CD4-positive, alpha-beta T cell treated with Interleukin-4 for 1 hour (primary cell): ENCODE measurements at regions not wholly inside any gene's neighbourhood (a gene's known extent, or its start where the extent isn't known, plus 50 kb on each side); places are given as distances from the start of the nearest gene placed in this dataset.

Experiments used
- DNase-seq, 2 donors: peaks; one replicate each; pipeline ENCODE4 v3.0.0-alpha.2; 2020 to 2022

DNA sequence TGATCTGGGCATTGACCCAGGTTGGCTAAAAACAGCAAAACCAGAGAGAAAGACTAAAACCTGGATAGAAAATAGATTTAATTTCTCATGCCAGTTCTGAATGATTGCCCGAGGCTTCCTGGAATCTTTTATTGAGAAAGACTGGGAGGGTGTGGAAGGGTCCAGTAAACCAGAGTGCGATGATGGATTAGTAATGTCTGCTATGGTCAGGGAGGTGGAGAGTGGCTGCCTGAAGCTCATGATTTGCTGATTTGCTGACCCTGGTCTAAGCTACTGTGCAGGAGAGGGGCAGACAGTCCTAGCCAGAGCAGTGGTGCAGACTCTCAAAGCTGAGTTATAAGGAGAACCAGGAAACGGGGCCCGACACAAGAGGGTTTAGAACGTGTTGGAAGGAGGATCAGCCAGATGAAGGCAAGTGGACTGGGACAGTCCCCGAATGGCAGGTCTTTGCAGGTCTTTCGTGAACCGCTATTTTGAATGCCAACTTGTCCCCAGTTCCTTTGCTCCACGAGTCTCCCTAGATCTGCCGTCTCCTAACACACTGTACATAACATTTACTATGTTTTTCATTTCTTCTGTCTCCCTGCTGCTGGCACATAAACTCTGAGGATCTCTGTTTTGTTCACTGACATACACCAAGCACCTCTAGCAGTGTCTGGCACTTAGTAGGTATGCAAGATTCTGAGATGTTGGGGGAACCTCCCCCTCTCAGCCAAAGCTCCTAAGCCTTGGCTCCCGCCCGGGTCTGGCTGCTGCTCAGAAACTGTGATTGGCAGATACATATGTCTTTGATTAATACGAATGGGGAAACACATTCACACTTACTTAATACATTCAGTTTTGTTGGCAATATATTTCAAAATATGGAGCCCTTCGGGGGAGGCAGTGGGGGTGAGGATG lies 237.3 kb upstream of the TNRC6C start:
- DNase-seq: no peak

DNA sequence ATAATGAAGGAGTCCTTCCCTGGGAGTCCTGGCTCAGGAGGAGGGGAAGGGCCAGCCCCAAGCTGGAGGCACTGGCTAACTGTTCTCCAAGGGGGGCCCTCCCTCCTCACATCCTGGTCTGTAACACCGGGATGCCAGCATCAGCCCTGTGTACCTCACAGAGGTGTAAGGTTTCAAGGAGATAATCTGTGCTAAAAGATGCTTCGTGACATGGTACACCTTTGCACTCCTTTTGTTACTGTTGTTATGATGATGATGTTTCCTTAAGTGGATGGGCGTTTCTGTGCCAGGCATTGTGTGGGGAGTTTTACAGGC lies 236.7 kb upstream of the TNRC6C start:
- no peak for DNase-seq

DNA sequence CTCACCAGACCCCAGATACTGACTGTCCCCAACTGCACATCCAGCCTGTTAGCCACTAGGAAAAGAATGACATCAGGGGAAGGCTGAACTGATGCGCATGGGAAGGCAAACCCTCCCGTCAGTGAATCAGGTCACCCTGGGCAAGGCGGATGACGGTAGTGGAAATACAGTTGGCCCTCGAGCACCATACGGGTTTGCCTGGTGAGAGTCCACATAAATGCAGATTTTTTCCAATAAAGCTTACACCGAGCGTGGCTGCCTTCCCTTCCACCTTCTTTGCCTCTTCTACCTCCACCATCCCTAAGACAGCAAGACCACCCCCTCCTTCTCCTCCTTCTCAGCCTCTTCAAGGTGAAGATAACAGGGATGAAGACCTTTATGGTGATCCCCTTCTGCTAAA lies 236.1 kb upstream of the TNRC6C start:
- DNase-seq: no peak

DNA sequence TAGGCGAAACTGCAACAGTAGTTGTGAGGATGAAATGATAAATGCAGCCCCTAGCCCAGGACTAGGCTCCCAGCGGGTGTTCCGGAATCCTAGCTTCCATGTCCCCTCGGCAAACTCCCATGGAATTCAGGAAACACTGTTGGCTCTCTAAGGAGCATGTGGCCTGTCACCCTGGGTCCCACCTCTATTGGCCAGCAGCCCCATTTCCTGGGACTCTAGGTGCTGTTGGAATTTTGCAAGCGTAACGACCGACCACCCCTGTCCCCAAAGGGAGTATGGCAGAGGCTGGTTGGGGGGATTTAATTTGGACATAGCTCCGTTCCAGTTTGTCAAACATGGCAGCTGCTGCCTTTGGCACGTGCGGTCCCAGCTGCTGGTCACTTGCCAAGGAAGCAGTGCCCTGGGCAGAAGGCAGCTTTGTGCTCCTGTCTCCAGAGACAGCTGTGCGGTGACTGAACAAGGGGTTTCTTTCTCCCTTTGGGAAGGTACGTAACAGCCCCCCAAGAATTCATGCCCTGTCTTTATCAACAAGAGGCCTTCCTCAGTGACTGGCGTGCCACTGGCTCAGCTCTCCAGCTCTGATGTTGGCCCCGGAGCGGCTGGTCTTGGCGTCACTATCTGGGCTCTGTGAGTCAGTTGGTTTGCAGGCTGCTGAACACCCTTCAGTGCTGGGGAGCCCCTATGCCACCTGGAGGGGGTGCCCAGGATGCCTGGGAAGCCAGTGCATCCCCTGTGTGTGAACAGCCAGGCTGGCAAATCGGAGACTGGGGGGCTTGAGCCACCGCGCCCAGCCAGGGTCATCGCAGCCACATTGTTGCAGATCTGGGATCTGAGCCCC lies 235.2 kb upstream of the TNRC6C start:
- no peak for DNase-seq

DNA sequence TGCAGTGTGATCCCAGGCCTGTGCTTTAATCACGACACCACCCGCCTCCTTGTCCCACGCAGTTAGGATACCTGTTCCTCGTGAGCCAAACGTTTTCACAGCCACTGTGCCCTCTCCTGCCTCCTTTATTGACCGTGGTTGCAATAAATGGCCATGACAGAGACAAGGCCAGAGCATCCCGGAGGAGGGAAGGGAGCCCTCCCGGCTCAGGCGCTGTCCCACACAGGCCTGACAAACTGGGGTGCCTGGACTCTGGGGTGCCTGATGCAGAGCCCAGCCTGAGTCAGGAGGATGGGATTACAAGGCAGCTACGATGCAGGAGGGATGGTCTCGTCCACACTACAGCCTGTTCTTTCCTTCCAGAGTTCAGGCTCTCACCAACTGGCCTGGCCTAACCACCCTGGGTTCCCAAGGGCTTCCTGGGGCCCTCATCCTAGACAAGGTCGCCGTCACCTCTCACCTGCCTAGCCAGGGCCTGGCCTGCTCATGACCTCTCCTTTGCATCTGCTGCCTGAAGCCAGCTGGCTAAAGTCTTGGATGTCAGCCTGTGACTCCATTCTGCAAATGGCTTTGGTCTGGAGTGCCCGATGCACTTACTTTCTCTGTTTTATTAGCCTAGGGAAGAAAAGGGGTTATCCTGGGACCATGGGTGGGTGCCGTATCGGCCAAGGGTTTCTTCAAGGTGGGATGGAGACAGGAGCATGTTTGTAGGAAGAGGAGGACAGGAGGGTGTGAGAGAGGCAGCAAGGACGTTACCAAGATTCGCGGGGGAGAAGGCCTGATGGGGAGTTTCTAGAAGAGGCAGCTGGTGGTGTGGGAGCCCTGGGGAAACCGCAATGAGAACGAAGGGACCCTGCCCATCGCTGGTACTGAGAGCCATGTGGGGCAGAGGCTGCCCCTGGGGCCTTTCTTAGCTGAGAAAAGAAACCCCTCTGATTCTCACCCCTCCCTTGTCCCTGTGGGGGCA lies 234.3 kb upstream of the TNRC6C start:
- DNase-seq: no peak

DNA sequence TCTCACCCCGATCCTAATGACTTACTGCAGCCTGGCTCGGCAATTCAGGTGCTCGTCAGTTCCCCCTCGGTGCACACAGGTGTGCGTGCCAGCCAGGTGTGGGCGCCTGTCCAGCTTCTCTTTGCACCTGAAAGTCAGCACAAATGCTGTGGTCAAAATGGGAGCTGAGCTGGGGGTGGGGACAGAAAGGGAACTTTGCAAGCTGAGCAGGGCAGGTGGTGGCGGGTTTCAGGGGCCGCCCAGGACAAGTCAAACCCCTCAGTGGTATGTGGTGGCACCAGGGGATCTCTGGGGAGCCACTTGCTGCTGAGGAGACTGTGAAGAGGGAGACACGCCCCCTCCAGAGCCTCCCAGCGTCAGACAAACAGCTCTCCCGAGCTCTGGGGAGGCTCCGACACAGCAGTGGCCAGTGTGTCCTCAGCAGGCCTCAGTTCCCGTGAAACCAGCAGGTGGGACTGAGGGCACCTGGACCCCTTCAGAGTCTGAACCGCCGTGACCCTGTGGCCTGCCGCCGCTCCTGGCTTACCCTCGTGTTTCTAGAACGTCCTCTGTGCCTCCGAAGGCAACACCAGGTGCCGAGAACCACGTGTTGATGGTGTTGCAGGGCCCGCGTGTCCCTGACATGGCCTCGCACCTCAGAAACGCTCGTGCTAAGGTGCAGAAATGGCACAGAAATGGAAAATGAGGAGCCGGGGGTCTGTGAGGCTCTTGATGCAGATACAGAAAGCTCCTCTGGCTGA lies 233.5 kb upstream of the TNRC6C start:
- no peak for DNase-seq

DNA sequence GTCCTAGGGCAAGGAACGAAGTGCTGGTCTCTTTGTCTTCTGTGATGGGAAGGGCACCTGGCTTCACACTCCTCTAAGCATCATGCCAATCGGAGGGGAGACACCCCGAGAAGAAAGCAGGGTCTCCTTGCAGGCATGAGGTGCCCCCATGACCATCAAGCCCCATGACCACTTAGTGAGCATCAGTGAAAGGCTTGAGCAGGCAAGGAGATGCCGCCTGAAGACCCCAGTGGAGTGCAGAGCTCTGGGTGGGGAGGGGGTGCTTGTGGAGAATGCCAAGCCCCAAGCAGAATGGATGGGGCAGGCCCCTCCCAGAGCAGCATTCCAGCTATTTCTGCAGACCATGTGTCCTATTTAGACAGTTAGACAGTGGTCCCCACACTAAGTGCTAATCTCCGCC lies 232.7 kb upstream of the TNRC6C start:
- no peak for DNase-seq

- DNase-seq: no peak
These were observed 231.9 kb upstream of the TNRC6C start for GRCh38 chr17:77726549-77727006.

DNA sequence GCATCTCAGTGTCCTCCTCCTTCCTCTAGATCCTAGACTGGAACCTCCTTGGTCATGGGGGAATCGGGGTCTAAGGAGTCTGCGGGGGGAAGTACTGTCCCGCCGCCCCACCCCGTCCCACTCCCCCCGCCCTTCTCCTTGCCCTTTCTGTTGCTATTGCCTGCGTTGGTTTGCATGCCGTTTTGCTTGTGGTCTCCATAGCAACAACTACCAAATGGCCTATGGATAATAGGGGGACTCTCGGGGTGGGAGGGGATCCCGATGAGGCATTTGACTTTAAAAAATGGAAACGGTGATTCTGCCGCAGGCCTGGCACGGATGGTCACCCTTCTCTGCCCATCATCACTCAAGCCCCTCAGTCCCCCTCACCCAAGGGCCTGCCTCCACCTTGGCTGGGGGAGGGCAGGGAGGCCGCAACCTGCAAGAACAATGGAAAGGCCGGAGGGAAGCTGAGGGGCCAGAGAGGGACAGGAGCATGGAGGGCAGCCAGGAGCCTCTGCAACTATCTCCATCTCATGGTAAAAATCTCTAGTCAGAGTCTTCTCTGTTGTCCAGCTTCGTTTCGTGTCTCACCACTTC lies 231.4 kb upstream of the TNRC6C start:
- DNase-seq: no peak

DNA sequence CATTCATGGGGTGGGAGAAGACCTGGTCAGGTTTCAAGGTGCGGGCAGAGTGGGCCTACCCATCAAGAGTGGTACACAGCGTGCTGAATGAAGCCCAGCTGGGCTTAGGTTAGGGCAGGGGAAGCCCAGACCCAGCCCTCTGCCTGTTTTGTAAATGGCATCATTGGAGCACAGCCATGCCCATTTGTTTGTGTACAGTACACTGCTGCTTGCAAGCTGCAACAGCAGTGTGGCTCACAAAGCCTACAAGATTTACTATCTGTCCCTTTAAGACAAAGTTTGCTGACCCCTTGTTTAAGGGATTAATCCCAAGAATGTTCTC lies 230.1 kb upstream of the TNRC6C start:
- DNase-seq: no peak

DNA sequence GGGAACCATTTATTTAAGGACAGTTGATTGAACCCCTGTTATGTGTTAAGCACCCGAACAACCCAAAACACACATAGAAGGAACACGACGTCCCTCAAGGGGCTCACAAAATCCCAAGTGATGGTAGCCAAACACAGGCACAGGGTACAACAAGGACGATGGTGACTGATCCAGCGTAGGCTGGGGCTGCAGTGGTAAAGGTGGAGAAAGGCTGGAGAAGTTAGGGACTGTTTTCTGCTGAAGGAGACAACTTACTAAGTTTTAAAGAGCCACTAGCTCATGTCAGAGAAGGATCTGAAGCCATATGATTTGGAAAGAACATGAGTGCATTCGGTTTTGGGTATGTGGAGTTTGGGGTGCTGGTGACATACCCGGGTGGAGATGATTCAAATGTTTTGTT lies 229.6 kb upstream of the TNRC6C start:
- DNase-seq: no peak

DNA sequence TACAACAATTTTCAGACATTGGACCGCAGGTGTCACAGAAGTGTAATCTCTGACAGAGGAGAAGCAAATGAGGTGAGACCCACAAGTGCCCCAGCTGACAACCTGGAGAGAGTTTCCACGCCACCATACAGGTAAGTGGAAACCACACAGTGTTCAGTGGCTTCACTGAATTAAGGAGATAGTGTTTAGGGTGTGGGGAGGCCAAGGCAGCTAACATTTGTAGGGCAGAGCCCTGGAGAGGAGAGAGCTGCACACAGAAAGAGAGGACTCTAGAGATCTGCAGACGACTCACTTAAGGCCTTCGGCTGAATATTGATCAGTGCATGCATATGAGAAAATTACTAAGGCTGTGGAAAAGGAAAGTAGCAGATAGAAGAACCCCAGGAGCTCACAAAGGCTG lies 228.9 kb upstream of the TNRC6C start:
- DNase-seq: no peak

DNA sequence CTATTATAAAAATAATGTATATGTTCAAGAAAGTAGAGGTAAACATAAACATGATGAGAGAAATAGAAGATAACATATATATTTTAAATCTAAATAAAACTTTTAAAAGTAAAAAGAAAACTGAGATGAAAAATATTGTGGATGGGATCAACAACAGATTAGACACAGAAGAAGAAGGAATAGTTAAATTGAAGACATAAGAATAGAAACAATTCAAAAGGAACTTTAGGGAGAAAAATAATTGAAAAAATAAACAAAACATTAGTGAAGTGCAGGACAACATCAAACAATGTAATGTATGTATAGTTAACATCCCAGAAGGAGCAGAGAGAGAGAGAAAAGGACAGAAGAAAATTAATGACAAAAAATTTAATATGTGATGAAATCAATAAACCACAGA lies 228.1 kb upstream of the TNRC6C start:
- DNase-seq: no peak

- DNase-seq: no peak
These were observed 224.8 kb upstream of the TNRC6C start for GRCh38 chr17:77733576-77734296.

GRCh38 chr17:77734371-77735080 lies 224.0 kb upstream of the TNRC6C start:
- DNase-seq: no peak

DNA sequence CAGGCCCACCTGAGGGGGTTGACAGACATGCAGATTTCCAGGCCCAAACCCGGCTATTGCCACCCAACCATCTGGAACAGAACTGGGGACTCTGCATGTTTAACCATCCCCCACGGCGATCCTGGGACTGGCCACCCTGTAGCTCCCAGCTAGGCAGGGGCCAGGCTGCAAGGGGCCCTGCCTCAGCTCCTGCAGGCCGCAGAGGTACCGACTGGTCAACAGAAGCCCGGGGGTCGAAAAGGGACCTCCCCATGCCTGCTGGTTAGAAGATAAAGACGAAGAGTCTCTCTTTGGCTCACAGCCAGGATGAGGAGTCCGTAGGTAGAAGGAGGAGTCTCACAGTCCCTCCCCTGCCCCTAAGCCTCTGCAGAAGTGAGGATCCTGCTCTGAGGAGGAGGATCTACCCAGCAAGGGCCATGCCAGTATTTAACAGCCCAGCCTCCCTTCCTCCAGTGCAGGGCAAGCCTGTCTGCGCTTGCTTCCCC lies 223.4 kb upstream of the TNRC6C start:
- DNase-seq: no peak

DNA sequence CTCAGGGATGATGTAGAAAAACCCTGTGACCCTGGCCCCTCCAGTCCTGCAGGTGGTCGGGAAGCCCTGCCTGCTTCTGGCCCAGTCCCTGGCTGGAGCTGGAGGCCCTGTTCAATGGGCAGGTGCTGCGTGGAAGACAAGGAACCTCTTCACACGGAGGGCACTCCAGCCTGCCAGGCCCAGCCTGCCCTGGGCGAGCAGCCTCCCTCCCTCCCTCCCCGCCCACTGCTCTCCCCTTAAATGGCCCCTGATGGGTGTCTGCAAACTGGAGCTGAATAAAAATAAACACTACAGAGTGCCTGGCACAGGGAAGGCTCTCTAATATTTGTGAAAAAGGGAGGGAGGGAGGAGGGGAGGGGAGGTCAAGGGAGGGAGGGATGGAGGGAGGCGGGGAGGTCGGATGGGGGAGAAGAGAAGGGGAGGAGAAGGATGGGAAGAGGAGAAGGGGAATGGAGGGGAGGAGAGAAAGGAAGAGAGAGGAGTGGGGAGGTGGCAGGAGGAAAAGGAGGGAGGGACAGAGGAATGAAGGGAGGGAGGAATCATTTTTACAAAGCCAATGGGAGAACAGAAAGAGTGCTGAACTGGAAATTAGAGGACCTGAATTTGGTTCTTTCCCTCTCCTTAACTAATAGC lies 222.8 kb upstream of the TNRC6C start:
- no peak for DNase-seq

GRCh38 chr17:77736199-77736585 lies 222.3 kb upstream of the TNRC6C start:
- no peak for DNase-seq

GRCh38 chr17:77736721-77737120 lies 221.8 kb upstream of the TNRC6C start:
- DNase-seq: no peak
